ENCODE measurements at regions not wholly inside any gene's neighbourhood (a gene's known extent, or its start where the extent isn't known, plus 50 kb on each side); places are given as distances from the start of the nearest gene placed in this dataset.

- Histone ChIP-seq H3K27ac (ENCODE audit: extremely low read depth, low read depth, low read length) (no peak overlapping the region), H3K9me1 (ENCODE audit: control insufficient read depth, insufficient read depth, low read length) (no peaks in the 10 kb centered on the region), H2AFZ (ENCODE audit: low read depth, low read length) (no peak overlapping the region), H3K4me3 (no peak overlapping the region), H3K4me1 (replicated peaks in 1 of 2; ENCODE audit: control insufficient read depth in 2 of 2, insufficient read depth in 2 of 2, low read length in 2 of 2) (no peaks in the 10 kb centered on the region), H3K9me3 (replicated peaks; ENCODE audit: control insufficient read depth, insufficient read depth, low read depth, low read length) (no peaks in the 10 kb centered on the region), H4K20me1 (replicated peaks; ENCODE audit: control insufficient read depth, insufficient read depth, low read length) (no peaks in the 10 kb centered on the region), H3K9ac (ENCODE audit: insufficient read depth in 1 of 2, low read depth in 2 of 2, low read length in 2 of 2) (no peak overlapping the region), H3K4me2 (ENCODE audit: insufficient read depth, low read length) (no peak overlapping the region), H3K36me3 (ENCODE audit: control insufficient read depth, insufficient read depth, low read length) (no peaks in the 10 kb centered on the region), H3K27me3 (ENCODE audit: control insufficient read depth in 2 of 2, insufficient read depth in 2 of 2, low read length in 2 of 2) (no peaks in the 10 kb centered on the region), H3K79me2 (ENCODE audit: control insufficient read depth, insufficient read depth, low read length) (no peaks in the 10 kb centered on the region)
- FAIRE-seq (no peak), ATAC-seq (no peak), DNase-seq (ENCODE audit: extremely low read depth in 1 of 4, low spot score in 3 of 4) (no peak)
- ChIA-PET CTCF (ENCODE audit: low intra/inter-chr PET ratio) (no interaction called here), POLR2A (no interaction called here)
- BruUV-seq (replicated peaks): no TSS peak
- TF ChIP-seq CBX1 (IDR thresholded peaks at IDR 0.05; ENCODE audit: low read depth) (no peak), ZNF263 (CRISPR knock-in tag; IDR thresholded peaks at IDR 0.05; ENCODE audit: borderline replicate concordance) (no peak), ZNF316 (IDR thresholded peaks at IDR 0.05) (no peak), POLR2A (conservative IDR thresholded peaks at IDR 0.05) (no peak), ZNF445 (CRISPR knock-in tag; IDR thresholded peaks at IDR 0.05; ENCODE audit: low read depth) (no peak), NFXL1 (CRISPR knock-in tag; IDR thresholded peaks at IDR 0.05) (no peak), ZBTB49 (CRISPR knock-in tag; IDR thresholded peaks at IDR 0.05; ENCODE audit: borderline replicate concordance) (no peak), KLF13 (tag; IDR thresholded peaks at IDR 0.05; ENCODE audit: borderline replicate concordance, low read depth) (no peak)
- TF ChIP-seq, protein P1, sequence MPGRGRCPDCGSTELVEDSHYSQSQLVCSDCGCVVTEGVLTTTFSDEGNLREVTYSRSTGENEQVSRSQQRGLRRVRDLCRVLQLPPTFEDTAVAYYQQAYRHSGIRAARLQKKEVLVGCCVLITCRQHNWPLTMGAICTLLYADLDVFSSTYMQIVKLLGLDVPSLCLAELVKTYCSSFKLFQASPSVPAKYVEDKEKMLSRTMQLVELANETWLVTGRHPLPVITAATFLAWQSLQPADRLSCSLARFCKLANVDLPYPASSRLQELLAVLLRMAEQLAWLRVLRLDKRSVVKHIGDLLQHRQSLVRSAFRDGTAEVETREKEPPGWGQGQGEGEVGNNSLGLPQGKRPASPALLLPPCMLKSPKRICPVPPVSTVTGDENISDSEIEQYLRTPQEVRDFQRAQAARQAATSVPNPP (IDR thresholded peaks at IDR 0.05; ENCODE audit: borderline replicate concordance, insufficient read depth, insufficient read length): no peak
- TF ChIP-seq, protein P2, sequence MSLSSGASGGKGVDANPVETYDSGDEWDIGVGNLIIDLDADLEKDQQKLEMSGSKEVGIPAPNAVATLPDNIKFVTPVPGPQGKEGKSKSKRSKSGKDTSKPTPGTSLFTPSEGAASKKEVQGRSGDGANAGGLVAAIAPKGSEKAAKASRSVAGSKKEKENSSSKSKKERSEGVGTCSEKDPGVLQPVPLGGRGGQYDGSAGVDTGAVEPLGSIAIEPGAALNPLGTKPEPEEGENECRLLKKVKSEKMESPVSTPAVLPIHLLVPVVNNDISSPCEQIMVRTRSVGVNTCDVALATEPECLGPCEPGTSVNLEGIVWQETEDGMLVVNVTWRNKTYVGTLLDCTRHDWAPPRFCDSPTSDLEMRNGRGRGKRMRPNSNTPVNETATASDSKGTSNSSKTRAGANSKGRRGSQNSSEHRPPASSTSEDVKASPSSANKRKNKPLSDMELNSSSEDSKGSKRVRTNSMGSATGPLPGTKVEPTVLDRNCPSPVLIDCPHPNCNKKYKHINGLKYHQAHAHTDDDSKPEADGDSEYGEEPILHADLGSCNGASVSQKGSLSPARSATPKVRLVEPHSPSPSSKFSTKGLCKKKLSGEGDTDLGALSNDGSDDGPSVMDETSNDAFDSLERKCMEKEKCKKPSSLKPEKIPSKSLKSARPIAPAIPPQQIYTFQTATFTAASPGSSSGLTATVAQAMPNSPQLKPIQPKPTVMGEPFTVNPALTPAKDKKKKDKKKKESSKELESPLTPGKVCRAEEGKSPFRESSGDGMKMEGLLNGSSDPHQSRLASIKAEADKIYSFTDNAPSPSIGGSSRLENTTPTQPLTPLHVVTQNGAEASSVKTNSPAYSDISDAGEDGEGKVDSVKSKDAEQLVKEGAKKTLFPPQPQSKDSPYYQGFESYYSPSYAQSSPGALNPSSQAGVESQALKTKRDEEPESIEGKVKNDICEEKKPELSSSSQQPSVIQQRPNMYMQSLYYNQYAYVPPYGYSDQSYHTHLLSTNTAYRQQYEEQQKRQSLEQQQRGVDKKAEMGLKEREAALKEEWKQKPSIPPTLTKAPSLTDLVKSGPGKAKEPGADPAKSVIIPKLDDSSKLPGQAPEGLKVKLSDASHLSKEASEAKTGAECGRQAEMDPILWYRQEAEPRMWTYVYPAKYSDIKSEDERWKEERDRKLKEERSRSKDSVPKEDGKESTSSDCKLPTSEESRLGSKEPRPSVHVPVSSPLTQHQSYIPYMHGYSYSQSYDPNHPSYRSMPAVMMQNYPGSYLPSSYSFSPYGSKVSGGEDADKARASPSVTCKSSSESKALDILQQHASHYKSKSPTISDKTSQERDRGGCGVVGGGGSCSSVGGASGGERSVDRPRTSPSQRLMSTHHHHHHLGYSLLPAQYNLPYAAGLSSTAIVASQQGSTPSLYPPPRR (CRISPR knock-in tag; IDR thresholded peaks at IDR 0.05; ENCODE audit: borderline replicate concordance): no peak
- TF ChIP-seq, protein P3, sequence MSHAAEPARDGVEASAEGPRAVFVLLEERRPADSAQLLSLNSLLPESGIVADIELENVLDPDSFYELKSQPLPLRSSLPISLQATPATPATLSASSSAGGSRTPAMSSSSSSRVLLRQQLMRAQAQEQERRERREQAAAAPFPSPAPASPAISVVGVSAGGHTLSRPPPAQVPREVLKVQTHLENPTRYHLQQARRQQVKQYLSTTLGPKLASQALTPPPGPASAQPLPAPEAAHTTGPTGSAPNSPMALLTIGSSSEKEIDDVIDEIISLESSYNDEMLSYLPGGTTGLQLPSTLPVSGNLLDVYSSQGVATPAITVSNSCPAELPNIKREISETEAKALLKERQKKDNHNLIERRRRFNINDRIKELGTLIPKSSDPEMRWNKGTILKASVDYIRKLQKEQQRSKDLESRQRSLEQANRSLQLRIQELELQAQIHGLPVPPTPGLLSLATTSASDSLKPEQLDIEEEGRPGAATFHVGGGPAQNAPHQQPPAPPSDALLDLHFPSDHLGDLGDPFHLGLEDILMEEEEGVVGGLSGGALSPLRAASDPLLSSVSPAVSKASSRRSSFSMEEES (CRISPR knock-in tag; IDR thresholded peaks at IDR 0.05): no peak
- WGBS (ENCODE audit: insufficient coverage, low coverage, missing lambda C conversion rate): 0% methylated on average over 2 of the region's 2 CpGs
- intact Hi-C loops (cut with micrococcal nuclease) (loop anchor here (5.0 kb wide), 1 partner anchor 263 kb away; no protein-coding TSS in a partner anchor), in situ Hi-C loops (cut with MboI) (no loop called here)
These were observed 410.4 kb upstream of the MPDZ start for GRCh38 chr9:13689925-13690324.

All from K562 (cell line).